ENCODE measurements at regions not wholly inside any gene's neighbourhood (a gene's known extent, or its start where the extent isn't known, plus 50 kb on each side); places are given as distances from the start of the nearest gene placed in this dataset.

DNA sequence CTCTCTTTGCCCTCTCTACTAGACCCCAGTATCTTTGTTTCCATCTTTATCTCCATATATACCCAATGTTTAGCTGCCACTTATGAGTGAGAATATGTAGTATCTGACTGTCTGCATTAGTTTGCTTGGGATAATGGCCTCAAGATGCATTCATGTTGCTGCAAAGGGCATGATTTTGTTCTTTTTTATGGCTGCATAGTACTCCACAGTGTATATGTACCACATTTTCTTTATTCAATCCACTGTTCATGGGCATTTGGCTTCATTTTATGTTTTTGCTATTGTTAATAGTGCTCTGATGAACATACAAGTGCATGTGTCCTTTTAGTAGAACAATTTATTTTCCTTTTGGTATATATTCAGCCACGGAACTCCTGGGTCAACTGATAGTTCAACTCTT lies 671.5 kb upstream of the GRM7 start:
- H3K9ac ChIP-seq (ENCODE audit: low read length) = no peak overlapping the region
- no peaks in the 10 kb centered on the region for H3K4me1 ChIP-seq (ENCODE audit: control insufficient read depth, insufficient read depth, low read length)
- H3K4me3 ChIP-seq (ENCODE audit: low read length) = no peak overlapping the region
- H3K36me3 ChIP-seq (ENCODE audit: control insufficient read depth, insufficient read depth, low read length) = no peaks in the 10 kb centered on the region
- H3K9me3 ChIP-seq (ENCODE audit: control insufficient read depth, low read length) = no peaks in the 10 kb centered on the region
- H3K27me3 ChIP-seq (ENCODE audit: control insufficient read depth, insufficient read depth, low read length) = no peaks in the 10 kb centered on the region

DNA sequence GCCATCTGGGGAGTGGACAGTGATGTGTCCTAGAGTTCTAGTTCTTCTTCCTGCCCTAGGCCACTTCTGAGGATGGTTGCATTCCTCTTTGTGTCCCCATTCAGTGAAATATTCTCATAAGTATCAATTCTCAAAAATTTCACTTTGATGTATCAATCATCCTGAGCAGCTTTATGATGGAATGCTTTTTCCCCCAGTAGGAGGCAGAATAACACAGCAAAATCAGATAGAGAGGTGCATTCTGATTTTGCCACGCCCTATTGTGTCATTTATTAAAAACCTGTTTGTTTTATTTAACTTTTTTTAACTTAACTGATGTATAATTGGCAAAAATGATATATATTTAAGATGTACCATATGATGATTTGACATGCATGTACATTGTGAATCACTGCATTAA lies 656.0 kb upstream of the GRM7 start:
- Histone ChIP-seq H3K36me3 (ENCODE audit: control insufficient read depth, insufficient read depth, low read length) (no peaks in the 10 kb centered on the region), H3K4me1 (ENCODE audit: control insufficient read depth, insufficient read depth, low read length) (no peaks in the 10 kb centered on the region), H3K4me3 (ENCODE audit: low read length) (no peak overlapping the region), H3K9ac (ENCODE audit: low read length) (no peak overlapping the region), H3K27me3 (ENCODE audit: control insufficient read depth, insufficient read depth, low read length) (no peaks in the 10 kb centered on the region), H3K9me3 (ENCODE audit: control insufficient read depth, low read length) (no peaks in the 10 kb centered on the region)

DNA sequence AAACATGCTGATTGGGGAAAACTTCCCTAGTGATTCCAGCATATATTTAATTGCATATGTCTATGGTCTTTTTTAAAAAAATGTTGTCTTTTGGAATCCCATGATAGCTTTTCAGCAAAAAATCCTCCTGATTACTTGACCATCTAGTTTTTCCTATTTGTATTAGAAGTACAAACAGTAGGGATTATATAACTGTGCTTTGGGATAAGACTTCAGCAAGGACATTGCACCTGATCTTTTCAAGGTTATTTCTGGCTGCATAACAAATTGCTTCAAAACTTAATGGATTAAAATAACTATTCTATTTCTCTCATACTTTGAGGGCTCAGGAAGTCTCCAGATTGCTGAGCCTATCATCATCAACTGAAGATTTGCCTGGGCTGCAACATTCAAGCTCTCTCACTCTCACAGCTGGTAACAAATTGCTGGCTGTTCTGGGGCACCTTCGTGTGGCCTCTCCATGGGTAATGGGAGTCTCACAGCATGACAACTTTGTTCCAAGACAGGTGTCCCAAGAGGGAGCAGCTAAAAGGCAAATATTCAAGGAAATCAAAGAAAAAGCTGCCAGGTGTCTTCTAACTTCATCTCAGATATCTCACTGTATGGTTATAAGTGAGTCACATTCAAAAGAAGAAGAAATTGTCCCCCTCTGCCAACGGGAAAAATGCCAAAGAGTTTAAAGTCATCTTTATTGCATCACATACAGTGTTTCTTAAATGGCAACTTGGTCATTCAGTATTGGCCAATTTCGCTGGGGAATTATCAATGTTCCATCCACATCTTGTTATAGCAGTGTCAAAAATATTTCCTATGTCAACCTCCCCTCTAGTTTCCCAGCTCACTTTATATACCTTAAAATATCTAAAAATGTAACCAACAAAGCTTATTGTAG lies 644.5 kb upstream of the GRM7 start:
- no peak overlapping the region for H3K9ac ChIP-seq (ENCODE audit: low read length)
- H3K36me3 ChIP-seq (ENCODE audit: control insufficient read depth, insufficient read depth, low read length) = no peaks in the 10 kb centered on the region
- no peaks in the 10 kb centered on the region for H3K4me1 ChIP-seq (ENCODE audit: control insufficient read depth, insufficient read depth, low read length)
- no peaks in the 10 kb centered on the region for H3K27me3 ChIP-seq (ENCODE audit: control insufficient read depth, insufficient read depth, low read length)
- no peak overlapping the region for H3K4me3 ChIP-seq (ENCODE audit: low read length)
- H3K9me3 ChIP-seq (ENCODE audit: control insufficient read depth, low read length) = no peaks in the 10 kb centered on the region

DNA sequence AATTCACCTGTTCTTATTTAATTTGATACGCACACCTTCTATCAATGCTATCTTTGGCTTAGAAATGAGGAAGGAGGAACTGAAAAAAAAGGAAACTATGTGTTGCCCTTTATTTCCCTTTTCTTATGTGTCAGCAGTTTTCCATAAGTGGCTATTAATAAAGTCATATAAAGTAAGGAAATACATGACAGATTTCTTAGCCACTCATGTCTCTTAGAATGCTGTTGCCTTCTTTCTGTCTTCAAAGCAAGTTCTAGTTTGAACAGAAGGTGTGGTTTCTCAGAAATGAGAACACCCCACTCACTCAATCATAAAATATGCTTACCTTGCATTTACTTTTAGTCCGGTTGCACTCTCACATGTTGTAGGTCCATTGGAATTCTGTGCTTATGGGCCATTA lies 640.5 kb upstream of the GRM7 start:
- no peaks in the 10 kb centered on the region for H3K36me3 ChIP-seq (ENCODE audit: control insufficient read depth, insufficient read depth, low read length)
- H3K4me1 ChIP-seq (ENCODE audit: control insufficient read depth, insufficient read depth, low read length) = no peaks in the 10 kb centered on the region
- no peaks in the 10 kb centered on the region for H3K9me3 ChIP-seq (ENCODE audit: control insufficient read depth, low read length)
- H3K4me3 ChIP-seq (ENCODE audit: low read length) = no peak overlapping the region
- H3K27me3 ChIP-seq (ENCODE audit: control insufficient read depth, insufficient read depth, low read length) = no peaks in the 10 kb centered on the region
- H3K9ac ChIP-seq (ENCODE audit: low read length) = no peak overlapping the region

DNA sequence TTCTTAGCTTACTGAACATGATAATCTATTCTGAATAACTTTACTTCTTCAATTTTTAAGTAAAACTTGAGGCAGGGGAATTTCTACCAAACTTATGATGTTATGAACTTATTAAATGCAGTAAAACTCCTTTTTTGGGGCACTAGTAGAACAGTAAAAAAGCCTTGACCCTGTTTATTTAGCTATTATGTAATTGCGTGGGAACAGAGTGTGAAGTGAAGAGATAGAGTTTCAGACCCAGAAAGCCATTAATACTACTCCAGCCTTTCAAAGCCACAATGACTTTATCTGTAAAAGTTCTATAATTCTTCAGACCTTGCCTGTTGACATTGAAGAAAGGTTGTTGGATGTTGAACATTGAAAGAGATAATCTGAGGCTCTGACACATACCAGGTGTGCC lies 638.8 kb upstream of the GRM7 start:
- Histone ChIP-seq H3K9ac (ENCODE audit: low read length) (no peak overlapping the region), H3K36me3 (ENCODE audit: control insufficient read depth, insufficient read depth, low read length) (no peaks in the 10 kb centered on the region), H3K4me3 (ENCODE audit: low read length) (no peak overlapping the region), H3K27me3 (ENCODE audit: control insufficient read depth, insufficient read depth, low read length) (no peaks in the 10 kb centered on the region), H3K4me1 (ENCODE audit: control insufficient read depth, insufficient read depth, low read length) (no peaks in the 10 kb centered on the region), H3K9me3 (ENCODE audit: control insufficient read depth, low read length) (no peaks in the 10 kb centered on the region)

DNA sequence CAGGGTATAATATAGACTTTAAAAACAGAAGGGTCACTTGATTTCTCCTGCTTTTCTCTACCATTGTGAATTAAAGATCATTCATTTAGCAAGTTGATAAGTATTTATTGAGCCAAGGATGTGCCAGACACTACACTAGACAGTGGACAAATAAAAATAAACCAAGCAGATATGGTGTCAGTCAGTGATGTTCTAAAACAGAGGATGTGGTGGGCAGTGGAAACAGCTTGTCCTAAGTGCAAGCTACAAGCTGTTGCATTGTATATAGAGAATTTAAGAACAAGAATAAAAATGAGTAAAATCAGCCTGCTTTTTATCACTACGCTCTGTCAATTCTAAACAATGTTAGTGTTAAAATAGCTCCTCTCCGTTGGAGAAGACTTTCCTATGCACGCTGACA lies 637.3 kb upstream of the GRM7 start:
- Histone ChIP-seq H3K4me1 (ENCODE audit: control insufficient read depth, insufficient read depth, low read length) (no peaks in the 10 kb centered on the region), H3K9ac (ENCODE audit: low read length) (no peak overlapping the region), H3K4me3 (ENCODE audit: low read length) (no peak overlapping the region), H3K36me3 (ENCODE audit: control insufficient read depth, insufficient read depth, low read length) (no peaks in the 10 kb centered on the region), H3K27me3 (ENCODE audit: control insufficient read depth, insufficient read depth, low read length) (no peaks in the 10 kb centered on the region), H3K9me3 (ENCODE audit: control insufficient read depth, low read length) (no peaks in the 10 kb centered on the region)

DNA sequence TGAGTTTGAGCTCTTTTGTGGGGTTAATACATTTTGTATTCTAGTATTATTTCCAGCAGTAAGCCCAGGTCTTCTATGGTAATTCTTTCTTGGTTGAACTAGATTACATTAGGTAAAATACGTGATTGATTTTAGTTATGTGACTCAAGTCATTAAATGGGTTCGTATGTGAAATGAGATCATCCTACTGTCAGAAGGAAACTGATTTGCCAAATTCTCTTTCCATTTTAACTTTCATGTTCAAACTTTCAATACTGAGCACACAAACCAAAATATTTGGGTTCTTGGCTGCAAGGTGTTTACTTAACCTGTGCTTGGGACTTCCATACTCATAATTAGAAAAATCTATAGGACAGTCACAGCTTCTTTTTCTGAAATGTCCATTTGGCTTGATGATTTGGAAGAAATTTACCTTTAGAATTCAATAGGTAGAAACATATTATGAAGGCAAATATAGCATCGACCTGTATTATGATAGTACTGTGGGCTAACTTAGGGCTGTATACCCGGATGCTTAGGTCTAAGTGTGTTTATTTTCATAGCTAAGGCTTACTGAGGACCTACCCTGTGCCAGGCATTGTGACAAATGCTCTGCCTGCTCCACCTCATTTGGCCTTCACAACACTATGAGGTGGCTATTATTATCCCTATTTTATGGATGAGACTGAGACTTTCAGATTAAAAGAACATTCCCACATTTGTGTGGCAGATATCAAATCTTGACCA lies 631.8 kb upstream of the GRM7 start:
- no peak overlapping the region for H3K9ac ChIP-seq (ENCODE audit: low read length)
- no peak overlapping the region for H3K4me3 ChIP-seq (ENCODE audit: low read length)
- H3K27me3 ChIP-seq (ENCODE audit: control insufficient read depth, insufficient read depth, low read length) = no peaks in the 10 kb centered on the region
- H3K4me1 ChIP-seq (ENCODE audit: control insufficient read depth, insufficient read depth, low read length) = no peaks in the 10 kb centered on the region
- H3K36me3 ChIP-seq (ENCODE audit: control insufficient read depth, insufficient read depth, low read length) = no peaks in the 10 kb centered on the region
- H3K9me3 ChIP-seq (ENCODE audit: control insufficient read depth, low read length) = no peaks in the 10 kb centered on the region

DNA sequence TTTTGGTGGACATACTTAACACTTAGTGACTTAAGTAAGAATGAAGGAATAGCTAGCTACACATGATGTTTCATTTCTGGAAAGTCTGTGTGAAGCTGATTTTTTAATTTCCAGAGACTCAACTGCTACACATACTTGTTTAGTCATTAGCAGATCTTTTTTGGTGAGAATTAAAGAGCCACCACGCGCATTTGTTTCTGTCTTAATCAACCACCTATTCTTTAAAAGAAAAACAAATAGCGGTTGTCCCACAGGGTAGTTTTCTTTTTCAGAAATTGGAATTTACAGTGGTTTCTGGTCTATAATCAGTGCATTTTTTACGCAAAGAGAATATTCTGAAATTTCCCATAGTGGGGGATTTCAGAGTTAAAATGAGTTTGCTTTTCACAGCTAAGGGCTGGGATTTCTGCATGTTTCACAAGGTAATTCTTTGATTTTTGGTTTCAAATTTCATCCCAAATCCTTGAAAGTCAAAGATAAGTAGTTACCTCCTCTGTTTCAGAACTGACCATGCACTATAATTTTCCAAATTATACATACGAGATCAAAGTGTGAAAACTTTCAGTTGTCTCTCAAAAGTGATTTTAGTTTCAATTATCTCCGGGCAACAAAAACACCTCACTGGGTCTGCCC lies 631.0 kb upstream of the GRM7 start:
- H3K36me3 ChIP-seq (ENCODE audit: control insufficient read depth, insufficient read depth, low read length) = no peaks in the 10 kb centered on the region
- no peaks in the 10 kb centered on the region for H3K9me3 ChIP-seq (ENCODE audit: control insufficient read depth, low read length)
- no peak overlapping the region for H3K9ac ChIP-seq (ENCODE audit: low read length)
- no peaks in the 10 kb centered on the region for H3K27me3 ChIP-seq (ENCODE audit: control insufficient read depth, insufficient read depth, low read length)
- H3K4me3 ChIP-seq (ENCODE audit: low read length) = no peak overlapping the region
- H3K4me1 ChIP-seq (ENCODE audit: control insufficient read depth, insufficient read depth, low read length) = no peaks in the 10 kb centered on the region

DNA sequence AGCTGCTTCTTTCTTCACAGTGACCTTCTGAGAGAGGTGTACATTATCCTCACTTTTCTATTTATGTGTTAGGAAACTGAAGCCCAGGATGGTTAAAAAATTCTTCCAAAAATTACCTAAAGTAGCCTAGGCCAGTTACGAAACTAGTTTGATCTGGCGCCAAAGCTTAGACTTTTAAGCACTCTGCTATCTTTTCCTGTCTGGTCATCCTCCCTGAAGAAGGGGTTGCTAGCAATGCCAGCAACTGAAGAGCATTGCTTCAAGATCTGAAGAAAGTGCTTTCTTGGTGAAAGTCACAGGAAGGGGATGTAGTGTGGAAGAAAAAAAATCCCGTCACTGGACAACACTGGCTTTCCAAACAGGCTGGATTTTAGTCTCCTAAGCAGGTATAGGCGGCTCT lies 618.8 kb upstream of the GRM7 start:
- Histone ChIP-seq H3K27me3 (ENCODE audit: control insufficient read depth, insufficient read depth, low read length) (no peaks in the 10 kb centered on the region), H3K9ac (ENCODE audit: low read length) (no peak overlapping the region), H3K36me3 (ENCODE audit: control insufficient read depth, insufficient read depth, low read length) (no peaks in the 10 kb centered on the region), H3K4me3 (ENCODE audit: low read length) (no peak overlapping the region), H3K4me1 (ENCODE audit: control insufficient read depth, insufficient read depth, low read length) (no peaks in the 10 kb centered on the region), H3K9me3 (ENCODE audit: control insufficient read depth, low read length) (no peaks in the 10 kb centered on the region)

DNA sequence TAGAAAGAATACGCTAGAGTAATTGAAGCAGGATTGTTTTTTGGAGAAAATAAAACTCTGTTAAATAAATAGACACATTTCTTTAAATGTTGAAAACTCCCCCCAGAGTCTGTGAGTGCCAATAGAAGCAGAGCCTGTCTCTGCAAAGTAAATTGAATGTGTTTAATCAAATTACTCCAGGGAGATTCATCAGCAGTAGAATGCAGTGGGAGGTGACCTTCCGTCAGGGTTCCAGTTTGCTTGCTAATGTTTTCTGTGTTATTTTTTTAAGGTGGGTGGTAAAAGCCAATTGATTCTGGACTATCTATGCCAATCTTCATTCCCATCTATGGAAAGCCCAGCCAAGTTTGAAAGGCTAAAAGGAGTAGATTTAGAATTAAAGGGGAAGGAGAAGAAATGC lies 612.4 kb upstream of the GRM7 start:
- H3K27me3 ChIP-seq (ENCODE audit: control insufficient read depth, insufficient read depth, low read length) = no peaks in the 10 kb centered on the region
- H3K4me3 ChIP-seq (ENCODE audit: low read length) = no peak overlapping the region
- H3K36me3 ChIP-seq (ENCODE audit: control insufficient read depth, insufficient read depth, low read length) = no peaks in the 10 kb centered on the region
- H3K9ac ChIP-seq (ENCODE audit: low read length) = no peak overlapping the region
- H3K4me1 ChIP-seq (ENCODE audit: control insufficient read depth, insufficient read depth, low read length) = no peaks in the 10 kb centered on the region
- H3K9me3 ChIP-seq (ENCODE audit: control insufficient read depth, low read length) = no peaks in the 10 kb centered on the region

DNA sequence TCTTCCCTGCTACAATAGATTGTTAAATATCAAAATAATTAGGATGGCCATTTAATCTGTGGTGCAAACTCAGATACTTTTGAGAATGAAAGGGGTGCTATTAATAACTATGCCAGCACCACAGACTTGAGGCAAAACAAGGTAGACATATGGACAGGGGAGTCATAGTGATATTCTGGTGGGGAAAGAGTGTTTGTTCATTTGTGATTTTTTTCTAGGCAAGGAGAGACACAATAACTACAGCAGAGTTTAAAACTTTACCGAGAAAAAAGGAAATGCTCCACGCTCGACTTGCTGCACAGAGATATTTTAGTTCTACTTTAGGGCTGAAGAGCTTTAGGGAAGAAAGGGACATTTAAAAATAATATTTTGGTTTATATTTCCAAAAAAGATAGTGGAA lies 611.2 kb upstream of the GRM7 start:
- Histone ChIP-seq H3K27me3 (ENCODE audit: control insufficient read depth, insufficient read depth, low read length) (no peaks in the 10 kb centered on the region), H3K9me3 (ENCODE audit: control insufficient read depth, low read length) (no peaks in the 10 kb centered on the region), H3K9ac (ENCODE audit: low read length) (no peak overlapping the region), H3K36me3 (ENCODE audit: control insufficient read depth, insufficient read depth, low read length) (no peaks in the 10 kb centered on the region), H3K4me3 (ENCODE audit: low read length) (no peak overlapping the region), H3K4me1 (ENCODE audit: control insufficient read depth, insufficient read depth, low read length) (no peaks in the 10 kb centered on the region)

DNA sequence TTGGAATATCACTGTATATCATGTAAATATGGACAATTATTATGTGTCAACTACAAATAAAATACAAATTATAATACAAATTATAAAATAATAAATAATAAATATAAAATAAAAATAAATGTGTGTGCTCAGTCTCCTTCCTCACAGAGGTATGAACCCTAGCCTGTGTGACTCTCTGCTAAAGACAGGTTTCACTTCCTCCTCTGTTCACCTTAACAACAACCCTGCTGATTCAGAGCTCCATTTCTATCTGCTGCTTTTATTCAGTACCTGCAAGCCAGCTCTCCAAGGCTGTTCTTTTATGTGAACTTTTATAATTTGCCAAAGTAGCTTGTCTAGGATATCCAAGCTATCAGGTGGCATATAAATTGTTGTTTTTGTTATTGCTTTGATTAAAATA lies 610.7 kb upstream of the GRM7 start:
- H3K4me1 ChIP-seq (ENCODE audit: control insufficient read depth, insufficient read depth, low read length) = no peaks in the 10 kb centered on the region
- no peaks in the 10 kb centered on the region for H3K36me3 ChIP-seq (ENCODE audit: control insufficient read depth, insufficient read depth, low read length)
- no peaks in the 10 kb centered on the region for H3K9me3 ChIP-seq (ENCODE audit: control insufficient read depth, low read length)
- H3K27me3 ChIP-seq (ENCODE audit: control insufficient read depth, insufficient read depth, low read length) = no peaks in the 10 kb centered on the region
- H3K9ac ChIP-seq (ENCODE audit: low read length) = no peak overlapping the region
- H3K4me3 ChIP-seq (ENCODE audit: low read length) = no peak overlapping the region

All from mucosa of stomach (tissue), 1 donor.